ENCODE measurements at regions not wholly inside any gene's neighbourhood (a gene's known extent, or its start where the extent isn't known, plus 50 kb on each side); places are given as distances from the start of the nearest gene placed in this dataset.

- TF ChIP-seq GRHL1 (CRISPR knock-in tag; conservative IDR thresholded peaks at IDR 0.05) (no peak), MNT (IDR thresholded peaks at IDR 0.05) (no peak)
Measured at GRCh38 chr2:104703669-104704068, 150.2 kb upstream of the POU3F3 start (continued).

- Histone ChIP-seq H3K79me2 (ENCODE audit: insufficient read depth, low read length) (no peaks in the 10 kb centered on the region), H2AFZ (ENCODE audit: low read length) (no peak overlapping the region), H4K20me1 (ENCODE audit: insufficient read depth, low read length) (no peaks in the 10 kb centered on the region), H3K9me3 (ENCODE audit: low read length) (no peaks in the 10 kb centered on the region), H3K4me3 (replicated peaks in 1 of 3; ENCODE audit: insufficient read depth in 1 of 3, low read depth in 2 of 3, low read length in 3 of 3) (no peak overlapping the region), H3K27ac (ENCODE audit: extremely low read length, insufficient read depth, low read length) (no peak overlapping the region), H3K27me3 (ENCODE audit: control insufficient read depth in 1 of 2, insufficient read depth in 2 of 2, low read length in 2 of 2) (peaks cover 0 to 29% of the 10 kb centered on the region in 2 experiments; a peak in 4 of 5 replicates), H3K4me2 (ENCODE audit: low read depth, low read length) (no peak overlapping the region), H3K4me1 (ENCODE audit: insufficient read depth, low read length) (no peaks in the 10 kb centered on the region), H3K36me3 (replicated peaks in 1 of 2; ENCODE audit: control insufficient read depth in 1 of 2, insufficient read depth in 2 of 2, low read length in 2 of 2) (no peaks in the 10 kb centered on the region), H3K9ac (ENCODE audit: insufficient read depth, low read depth, low read length) (no peak overlapping the region)
- DNase-seq (ENCODE audit: low spot score): no peak
- POLR2A ChIA-PET: no interaction called here
- FAIRE-seq: no peak
- TF ChIP-seq ZNF274 (CRISPR knock-in tag; IDR thresholded peaks at IDR 0.05): no peak
- TF ChIP-seq MLXIP (CRISPR knock-in tag; IDR thresholded peaks at IDR 0.05; ENCODE audit: borderline replicate concordance): no peak
- TF ChIP-seq CCAR2 (optimal IDR thresholded peaks at IDR 0.05; ENCODE audit: low read depth, low read length): no peak
- TF ChIP-seq GRHL1 (CRISPR knock-in tag; conservative IDR thresholded peaks at IDR 0.05): no peak
- BruUV-seq (replicated peaks): no TSS peak
- CTCF ChIA-PET (ENCODE audit: low intra/inter-chr PET ratio, low total read pairs): no interaction called here
- in situ Hi-C loops (cut with HindIII; ENCODE audit: extremely low pct_ligation_motif_present, low pct_unique_long_range_greater_than_20kb): no loop called here
- ATAC-seq: no peak
- intact Hi-C loops (cut with micrococcal nuclease; ENCODE audit: unreplicated experiment): no loop called here
- 63% methylated on average over 16 of the region's 16 CpGs for WGBS (ENCODE audit: low lambda C conversion rate)
Measured at GRCh38 chr2:104704496-104705245, 149.2 kb upstream of the POU3F3 start.

Data from HepG2 (cell line).